DND-41 (cell line): ENCODE measurements at regions not wholly inside any gene's neighbourhood (a gene's known extent, or its start where the extent isn't known, plus 50 kb on each side); places are given as distances from the start of the nearest gene placed in this dataset.

Experiments
- CTCF ChIP-seq: IDR thresholded peaks from 2 replicates; pipeline ENCODE4 v1.5.1; 2012; ENCODE audit warnings: borderline replicate concordance, low read length, moderate library complexity, mild to moderate bottlenecking; ENCODE audit not compliant: poor library complexity, severe bottlenecking; ENCODE audit errors: extremely low read depth
- EZH2 ChIP-seq: IDR thresholded peaks from 3 replicates; pipeline ENCODE4 v1.6.1; 2012; ENCODE audit warnings: borderline replicate concordance, low read depth, mild to moderate bottlenecking, moderate library complexity, low read length, inconsistent platforms; ENCODE audit not compliant: severe bottlenecking

GRCh38 chr2:220961143-220961860 lies 610.8 kb downstream of the EPHA4 start:
- TF ChIP-seq CTCF, result no peak
- no peak for TF ChIP-seq EZH2
